ENCODE measurements at regions not wholly inside any gene's neighbourhood (a gene's known extent, or its start where the extent isn't known, plus 50 kb on each side); places are given as distances from the start of the nearest gene placed in this dataset.

DNA sequence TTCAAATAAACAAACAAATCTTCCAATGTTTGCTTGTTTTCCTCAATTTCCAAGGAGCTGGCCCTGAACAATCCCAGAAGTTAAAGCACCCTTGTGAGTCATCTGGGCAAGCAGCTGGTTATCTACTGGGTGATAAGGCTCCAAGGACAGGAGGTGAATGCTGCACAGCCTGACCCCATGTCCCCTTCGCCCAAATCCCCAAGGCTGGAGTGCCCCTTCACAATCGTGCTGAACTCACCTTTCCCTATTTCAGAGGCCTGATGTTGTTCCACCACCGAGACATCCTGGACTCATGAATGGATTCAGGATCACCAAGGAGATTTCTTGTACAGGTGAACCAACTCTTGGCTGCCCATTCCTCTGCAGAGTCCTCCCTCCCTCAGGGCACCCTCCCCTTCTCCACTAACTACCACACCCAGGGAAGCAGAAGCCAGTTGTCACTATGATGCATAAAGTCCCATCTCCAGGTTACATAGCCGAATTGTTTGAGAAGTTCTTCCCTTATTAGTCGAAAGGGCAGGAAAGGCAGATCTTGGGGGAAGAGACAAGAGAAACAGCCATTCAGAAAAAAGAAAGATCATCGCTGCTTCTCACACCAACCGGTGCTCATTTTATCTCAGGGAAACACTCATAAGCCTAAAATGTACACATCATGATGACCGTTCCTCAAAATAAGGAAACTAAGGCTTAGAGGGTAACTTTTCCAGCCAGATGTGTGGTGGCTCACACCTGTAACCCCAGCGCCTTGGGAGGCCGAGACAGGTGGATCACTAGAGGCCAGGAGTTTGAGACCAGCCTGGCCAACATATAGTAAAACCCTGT lies 138.8 kb upstream of the RREB1 start:
- TF ChIP-seq, protein P1, sequence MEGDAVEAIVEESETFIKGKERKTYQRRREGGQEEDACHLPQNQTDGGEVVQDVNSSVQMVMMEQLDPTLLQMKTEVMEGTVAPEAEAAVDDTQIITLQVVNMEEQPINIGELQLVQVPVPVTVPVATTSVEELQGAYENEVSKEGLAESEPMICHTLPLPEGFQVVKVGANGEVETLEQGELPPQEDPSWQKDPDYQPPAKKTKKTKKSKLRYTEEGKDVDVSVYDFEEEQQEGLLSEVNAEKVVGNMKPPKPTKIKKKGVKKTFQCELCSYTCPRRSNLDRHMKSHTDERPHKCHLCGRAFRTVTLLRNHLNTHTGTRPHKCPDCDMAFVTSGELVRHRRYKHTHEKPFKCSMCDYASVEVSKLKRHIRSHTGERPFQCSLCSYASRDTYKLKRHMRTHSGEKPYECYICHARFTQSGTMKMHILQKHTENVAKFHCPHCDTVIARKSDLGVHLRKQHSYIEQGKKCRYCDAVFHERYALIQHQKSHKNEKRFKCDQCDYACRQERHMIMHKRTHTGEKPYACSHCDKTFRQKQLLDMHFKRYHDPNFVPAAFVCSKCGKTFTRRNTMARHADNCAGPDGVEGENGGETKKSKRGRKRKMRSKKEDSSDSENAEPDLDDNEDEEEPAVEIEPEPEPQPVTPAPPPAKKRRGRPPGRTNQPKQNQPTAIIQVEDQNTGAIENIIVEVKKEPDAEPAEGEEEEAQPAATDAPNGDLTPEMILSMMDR (IDR thresholded peaks at IDR 0.05), result no peak
- no peak for TF ChIP-seq POLR2A (IDR thresholded peaks at IDR 0.05)

Data from esophagus squamous epithelium (tissue), 4 donors.